Liver (tissue), 8 donors: ENCODE measurements at regions not wholly inside any gene's neighbourhood (a gene's known extent, or its start where the extent isn't known, plus 50 kb on each side); places are given as distances from the start of the nearest gene placed in this dataset.

Experiments
- DNase-seq: peaks from one replicate; pipeline ENCODE4 v3.0.0-alpha.2; 2017; ENCODE audit warnings: low spot score
- H3K27ac ChIP-seq, 2 donors: one replicate each; pipeline ENCODE4 v1.7.0; 2013; ENCODE audit warnings: inconsistent platforms in 2 of 2, low read length in 2 of 2, control low read depth in 1 of 2, low read depth in 1 of 2, mild to moderate bottlenecking in 1 of 2
- H3K27me3 ChIP-seq, 4 donors: one replicate each; pipeline versions ENCODE4 v1.6.1 to v1.7.0; 2013; ENCODE audit warnings: low read length in 3 of 4, inconsistent platforms in 1 of 4, mild to moderate bottlenecking in 1 of 4, moderate library complexity in 1 of 4; ENCODE audit not compliant: control insufficient read depth in 4 of 4, insufficient read depth in 4 of 4
- H3K36me3 ChIP-seq, 4 donors: one replicate each; pipeline versions ENCODE4 v1.6.1 to v1.7.0; 2013; ENCODE audit warnings: low read length in 3 of 4, mild to moderate bottlenecking in 3 of 4, low read depth in 1 of 4, moderate library complexity in 1 of 4; ENCODE audit not compliant: control insufficient read depth in 4 of 4, insufficient read depth in 3 of 4
- H3K4me1 ChIP-seq, 4 donors: one replicate each; pipeline versions ENCODE4 v1.6.1 to v1.7.0; 2013; ENCODE audit warnings: low read length in 3 of 4, mild to moderate bottlenecking in 3 of 4, moderate library complexity in 1 of 4; ENCODE audit not compliant: control insufficient read depth in 4 of 4, insufficient read depth in 4 of 4
- H3K4me3 ChIP-seq, 3 donors: one replicate each; pipeline versions ENCODE4 v1.6.1 to v1.7.0; 2013; ENCODE audit warnings: low read length in 3 of 3, control low read depth in 1 of 3, low read depth in 1 of 3, mild to moderate bottlenecking in 1 of 3
- H3K9ac ChIP-seq, 2 donors: one replicate each; pipeline ENCODE4 v1.7.0; 2013; ENCODE audit warnings: low read length in 2 of 2, mild to moderate bottlenecking in 2 of 2, moderate library complexity in 2 of 2, control low read depth in 1 of 2, low read depth in 1 of 2
- H3K9me3 ChIP-seq, 4 donors: one replicate each; pipeline versions ENCODE4 v1.6.1 to v1.7.0; 2013; ENCODE audit warnings: low read length in 3 of 4; ENCODE audit not compliant: control insufficient read depth in 4 of 4
- ATF3 ChIP-seq: IDR thresholded peaks from 2 replicates; pipeline ENCODE4 v1.6.1; 2016; ENCODE audit warnings: antibody characterized with exemption
- CTCF ChIP-seq: fragments of 150-350 bp; IDR thresholded peaks from 2 replicates; pipeline ENCODE4 v1.5.1; 2017; ENCODE audit warnings: improper control_type of control experiment, low read depth, low read length; ENCODE audit not compliant: missing input control
- EGR1 ChIP-seq, 2 donors: IDR thresholded peaks; 2 replicates each; pipeline ENCODE4 v1.6.1; 2016 to 2018; ENCODE audit warnings: antibody characterized with exemption in 2 of 2, low read depth in 2 of 2
- FOXA1 ChIP-seq: IDR thresholded peaks from 2 replicates; pipeline ENCODE4 v1.6.1; 2016; ENCODE audit warnings: antibody characterized with exemption
- GABPA ChIP-seq, 2 donors: IDR thresholded peaks in 1 of 2; conservative IDR thresholded peaks in 1 of 2; 2 replicates each; pipeline ENCODE4 v1.6.1; 2016; ENCODE audit warnings: antibody characterized with exemption in 2 of 2, mild to moderate bottlenecking in 1 of 2, moderate library complexity in 1 of 2
- HNF4G ChIP-seq: IDR thresholded peaks from 2 replicates; pipeline ENCODE4 v1.6.1; 2016; ENCODE audit warnings: antibody characterized with exemption
- JUND ChIP-seq, 2 donors: IDR thresholded peaks; 2 replicates each; pipeline ENCODE4 v1.6.1; 2016; ENCODE audit warnings: antibody characterized with exemption in 2 of 2
- RAD21 ChIP-seq, 2 donors: IDR thresholded peaks; 2 replicates each; pipeline ENCODE4 v1.6.1; 2016; ENCODE audit warnings: antibody characterized with exemption in 2 of 2, mild to moderate bottlenecking in 2 of 2
- REST ChIP-seq: IDR thresholded peaks from 2 replicates; pipeline ENCODE4 v1.6.1; 2016; ENCODE audit warnings: antibody characterized with exemption, mild to moderate bottlenecking
- SP1 ChIP-seq: IDR thresholded peaks from 2 replicates; pipeline ENCODE4 v1.6.1; 2018; ENCODE audit warnings: antibody characterized with exemption, mild to moderate bottlenecking
- TAF1 ChIP-seq: conservative IDR thresholded peaks from 2 replicates; pipeline ENCODE4 v1.6.1; 2016; ENCODE audit warnings: antibody characterized with exemption, mild to moderate bottlenecking
- YY1 ChIP-seq: IDR thresholded peaks from 2 replicates; pipeline ENCODE4 v1.6.1; 2016; ENCODE audit warnings: antibody characterized with exemption, mild to moderate bottlenecking
- ZBTB33 ChIP-seq: IDR thresholded peaks from 2 replicates; pipeline ENCODE4 v1.6.1; 2016; ENCODE audit warnings: antibody characterized with exemption
- WGBS: extraction: QIAGEN DNeasy Blood & Tissue Kit; methylation state at CpG from one replicate; pipeline ENCODE4 v1.1.7; 2013; 5-methylcytosine and 5-hydroxymethylcytosine counted together
- donor health status: healthy.
- donor health status: healthy.
- donor health status: healthy.
- donor health status: healthy.
- donor health status: healthy.

GRCh38 chr3:44072601-44073540 is 168.8 kb upstream of the TOPAZ1 start (continued):
- TF ChIP-seq CTCF (no peak), HNF4G (no peak), YY1 (no peak), GABPA (IDR thresholded peaks at IDR 0.05 in 1 of 2, conservative IDR thresholded peaks at IDR 0.05 in 1 of 2) (no peak), EGR1 (IDR thresholded peaks at IDR 0.05; ENCODE audit: low read depth in 2 of 2) (no peak), FOXA1 (no peak), RAD21 (IDR thresholded peaks at IDR 0.05) (no peak), JUND (IDR thresholded peaks at IDR 0.05) (no peak), SP1 (no peak)

- WGBS, result 79% methylated on average over 3 of the region's 3 CpGs
- no peak overlapping the region for H3K4me3 ChIP-seq
- TF ChIP-seq FOXA1 (no peak), SP1 (no peak), REST (no peak), TAF1 (no peak), ZBTB33 (no peak), ATF3 (no peak), CTCF (no peak), HNF4G (no peak)
Observed at GRCh38 chr3:44074181-44074580, 167.5 kb upstream of the TOPAZ1 start.

More at GRCh38 chr3:44074181-44074580, 167.5 kb upstream of the TOPAZ1 start:
- no peaks in the 10 kb centered on the region for H3K36me3 ChIP-seq
- no peaks in the 10 kb centered on the region for H3K9me3 ChIP-seq
- peaks cover 0 to 2% (median 0%) of the 10 kb centered on the region in 4 donors for H3K27me3 ChIP-seq
- no peaks in the 10 kb centered on the region for H3K4me1 ChIP-seq
- DNase-seq, result no peak
- no peak overlapping the region for H3K27ac ChIP-seq
- no peak overlapping the region for H3K9ac ChIP-seq
